ENCODE measurements at regions not wholly inside any gene's neighbourhood (a gene's known extent, or its start where the extent isn't known, plus 50 kb on each side); places are given as distances from the start of the nearest gene placed in this dataset.

GRCh38 chr16:61195006-61195405 lies 841.2 kb downstream of the CDH8 start:
- CTCF ChIA-PET, result no interaction called here
- Histone ChIP-seq H3K27me3 (ENCODE audit: insufficient read depth, low read depth) (no peaks in the 10 kb centered on the region), H3K9me2 (ENCODE audit: insufficient read depth) (no peaks in the 10 kb centered on the region), H3K4me1 (replicated peaks; ENCODE audit: insufficient read depth) (no peaks in the 10 kb centered on the region), H3K36me3 (ENCODE audit: low read depth) (no peaks in the 10 kb centered on the region), H4K20me1 (ENCODE audit: insufficient read depth) (no peaks in the 10 kb centered on the region), H2AFZ (no peak overlapping the region), H3K9me3 (ENCODE audit: insufficient read depth, low read depth) (no peaks in the 10 kb centered on the region), H3K4me2 (no peak overlapping the region), H3F3A (ENCODE audit: insufficient read depth, low read depth) (no peaks in the 10 kb centered on the region), H3K4me3 (no peak overlapping the region), H3K27ac (no peak overlapping the region), H3K79me2 (ENCODE audit: low read depth) (no peaks in the 10 kb centered on the region)
- intact Hi-C loops (cut with micrococcal nuclease; ENCODE audit: unreplicated experiment), result no loop called here
- no peak for DNase-seq
- POLR2A ChIA-PET (ENCODE audit: unreplicated experiment), result no interaction called here
- BruUV-seq (replicated peaks), result no TSS peak
- no peak for TF ChIP-seq EZH2 (IDR thresholded peaks at IDR 0.05; ENCODE audit: low read depth)
- TF ChIP-seq, protein P1, sequence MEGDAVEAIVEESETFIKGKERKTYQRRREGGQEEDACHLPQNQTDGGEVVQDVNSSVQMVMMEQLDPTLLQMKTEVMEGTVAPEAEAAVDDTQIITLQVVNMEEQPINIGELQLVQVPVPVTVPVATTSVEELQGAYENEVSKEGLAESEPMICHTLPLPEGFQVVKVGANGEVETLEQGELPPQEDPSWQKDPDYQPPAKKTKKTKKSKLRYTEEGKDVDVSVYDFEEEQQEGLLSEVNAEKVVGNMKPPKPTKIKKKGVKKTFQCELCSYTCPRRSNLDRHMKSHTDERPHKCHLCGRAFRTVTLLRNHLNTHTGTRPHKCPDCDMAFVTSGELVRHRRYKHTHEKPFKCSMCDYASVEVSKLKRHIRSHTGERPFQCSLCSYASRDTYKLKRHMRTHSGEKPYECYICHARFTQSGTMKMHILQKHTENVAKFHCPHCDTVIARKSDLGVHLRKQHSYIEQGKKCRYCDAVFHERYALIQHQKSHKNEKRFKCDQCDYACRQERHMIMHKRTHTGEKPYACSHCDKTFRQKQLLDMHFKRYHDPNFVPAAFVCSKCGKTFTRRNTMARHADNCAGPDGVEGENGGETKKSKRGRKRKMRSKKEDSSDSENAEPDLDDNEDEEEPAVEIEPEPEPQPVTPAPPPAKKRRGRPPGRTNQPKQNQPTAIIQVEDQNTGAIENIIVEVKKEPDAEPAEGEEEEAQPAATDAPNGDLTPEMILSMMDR (conservative IDR thresholded peaks at IDR 0.05), result no peak

DNA sequence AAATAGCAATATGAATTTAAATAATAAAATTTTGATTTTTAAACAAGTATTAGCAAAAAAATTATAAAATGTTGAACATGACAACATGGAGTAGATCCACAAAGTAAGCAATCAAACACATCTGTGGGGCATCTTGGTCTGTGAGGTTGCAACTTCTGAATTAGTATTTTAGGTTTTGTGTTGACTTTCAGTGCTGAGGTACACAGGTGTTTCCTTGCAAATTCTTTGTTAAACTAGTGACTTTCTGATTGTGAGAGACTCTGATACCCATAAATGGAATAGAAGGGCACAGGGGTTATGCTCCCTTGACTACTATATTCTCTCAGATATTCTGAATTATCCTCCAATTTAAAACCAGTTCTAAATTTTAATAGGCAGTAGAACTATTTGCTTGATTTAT lies 841.7 kb downstream of the CDH8 start:
- Histone ChIP-seq H4K20me1 (ENCODE audit: insufficient read depth) (no peaks in the 10 kb centered on the region), H3K36me3 (ENCODE audit: low read depth) (no peaks in the 10 kb centered on the region), H3K27ac (no peak overlapping the region), H3K9me2 (ENCODE audit: insufficient read depth) (no peaks in the 10 kb centered on the region), H3K27me3 (ENCODE audit: insufficient read depth, low read depth) (no peaks in the 10 kb centered on the region), H3K4me2 (no peak overlapping the region), H3K9me3 (ENCODE audit: insufficient read depth, low read depth) (no peaks in the 10 kb centered on the region), H3K79me2 (ENCODE audit: low read depth) (no peaks in the 10 kb centered on the region), H3K4me1 (replicated peaks; ENCODE audit: insufficient read depth) (no peaks in the 10 kb centered on the region), H2AFZ (no peak overlapping the region), H3F3A (ENCODE audit: insufficient read depth, low read depth) (no peaks in the 10 kb centered on the region), H3K4me3 (no peak overlapping the region)
- CTCF ChIA-PET, result no interaction called here
- DNase-seq, result no peak
- POLR2A ChIA-PET (ENCODE audit: unreplicated experiment), result no interaction called here
- TF ChIP-seq EZH2 (IDR thresholded peaks at IDR 0.05; ENCODE audit: low read depth), result no peak
- TF ChIP-seq, protein P1 (conservative IDR thresholded peaks at IDR 0.05), result no peak
- intact Hi-C loops (cut with micrococcal nuclease; ENCODE audit: unreplicated experiment), result no loop called here
- BruUV-seq (replicated peaks), result no TSS peak

GRCh38 chr16:61182391-61182790 lies 853.8 kb downstream of the CDH8 start:
- H3K9me3 ChIP-seq (ENCODE audit: insufficient read depth, low read depth), result no peaks in the 10 kb centered on the region
- no peak for TF ChIP-seq EZH2 (IDR thresholded peaks at IDR 0.05; ENCODE audit: low read depth)
- TF ChIP-seq, protein P1 (conservative IDR thresholded peaks at IDR 0.05), result no peak
- H3K27me3 ChIP-seq (ENCODE audit: insufficient read depth, low read depth), result no peaks in the 10 kb centered on the region
- H2AFZ ChIP-seq, result no peak overlapping the region
- no peaks in the 10 kb centered on the region for H3K36me3 ChIP-seq (ENCODE audit: low read depth)
- H3K9me2 ChIP-seq (ENCODE audit: insufficient read depth), result no peaks in the 10 kb centered on the region
- H3K79me2 ChIP-seq (ENCODE audit: low read depth), result no peaks in the 10 kb centered on the region
- ChIA-PET POLR2A (ENCODE audit: unreplicated experiment) (no interaction called here), CTCF (no interaction called here)
- no peak overlapping the region for H3K4me3 ChIP-seq
- H3K4me2 ChIP-seq, result no peak overlapping the region
- H3F3A ChIP-seq (ENCODE audit: insufficient read depth, low read depth), result no peaks in the 10 kb centered on the region
- BruUV-seq (replicated peaks), result no TSS peak
- H3K4me1 ChIP-seq (replicated peaks; ENCODE audit: insufficient read depth), result no peaks in the 10 kb centered on the region
- intact Hi-C loops (cut with micrococcal nuclease; ENCODE audit: unreplicated experiment), result no loop called here
- H3K27ac ChIP-seq, result no peak overlapping the region
- no peaks in the 10 kb centered on the region for H4K20me1 ChIP-seq (ENCODE audit: insufficient read depth)
- DNase-seq, result no peak

Measured in PC-9 (cell line).